CD4-positive, alpha-beta T cell (primary cell): ENCODE measurements at regions not wholly inside any gene's neighbourhood (a gene's known extent, or its start where the extent isn't known, plus 50 kb on each side); places are given as distances from the start of the nearest gene placed in this dataset.

Experiments
- ATAC-seq: fragments of 200-7000 bp; cut with Tn5 transposase; one replicate; pipeline ENCODE4 v1.10.0; 2022; ENCODE audit warnings: mild to moderate bottlenecking; ENCODE audit not compliant: poor library complexity
- CTCF ChIA-PET: fragments of 350-600 bp; sonication (Branson Sonifier 250); formaldehyde crosslinking; loops from one replicate; lab custom pipeline; 2021; ENCODE audit warnings: antibody characterized with exemption, inconsistent platforms; lab: Charles Lee
- POLR2A ChIA-PET: fragments of 350-600 bp; sonication (Branson Sonifier 250); formaldehyde crosslinking; loops from one replicate; lab custom pipeline; 2021; ENCODE audit warnings: antibody characterized with exemption, inconsistent platforms; lab: Charles Lee
- DNase-seq, 14 experiments: peaks; one replicate each; pipeline ENCODE4 v3.0.0-alpha.2; 2013 to 2020; ENCODE audit warnings: mixed read lengths in 2 of 14
- H3K27ac ChIP-seq, 2 donors: one replicate each; pipeline versions ENCODE4 v1.5.1 to v1.7.0; 2013; ENCODE audit warnings: low read length in 2 of 2, low read depth in 1 of 2, mild to moderate bottlenecking in 1 of 2
- H3K27me3 ChIP-seq, 2 experiments: 1 replicate in 1 of 2; 2 replicates in 1 of 2; pipeline versions ENCODE4 v1.6.1 to v1.7.0; 2013; ENCODE audit warnings: low read length in 2 of 2, control low read depth in 1 of 2, mild to moderate bottlenecking in 1 of 2, moderate library complexity in 1 of 2; ENCODE audit not compliant: insufficient read depth in 2 of 2, control insufficient read depth in 1 of 2
- H3K36me3 ChIP-seq: one replicate; pipeline ENCODE4 v1.6.1; 2013; ENCODE audit warnings: low read length, control low read depth; ENCODE audit not compliant: insufficient read depth
- H3K4me1 ChIP-seq: one replicate; pipeline ENCODE4 v1.6.1; 2013; ENCODE audit warnings: low read length, control low read depth; ENCODE audit not compliant: insufficient read depth
- H3K4me3 ChIP-seq: one replicate; pipeline ENCODE4 v1.5.1; 2013; ENCODE audit warnings: mild to moderate bottlenecking, low read length, moderate library complexity
- H3K9me3 ChIP-seq, 2 experiments: 1 replicate in 1 of 2; 2 replicates in 1 of 2; pipeline versions ENCODE4 v1.6.1 to v1.7.0; 2013; ENCODE audit warnings: low read length in 2 of 2, mild to moderate bottlenecking in 2 of 2, control low read depth in 1 of 2, moderate library complexity in 1 of 2; ENCODE audit not compliant: control insufficient read depth in 1 of 2, insufficient read depth in 1 of 2
- H3K27ac Mint-ChIP-seq: one replicate; pipeline ENCODE4 v1.8.0; 2020; ENCODE audit warnings: mixed read lengths
- H3K27me3 Mint-ChIP-seq: one replicate; pipeline ENCODE4 v1.8.0; 2021; ENCODE audit warnings: mixed read lengths
- H3K36me3 Mint-ChIP-seq: one replicate; pipeline ENCODE4 v1.8.0; 2021; ENCODE audit warnings: low read depth, mixed read lengths
- H3K4me1 Mint-ChIP-seq: one replicate; pipeline ENCODE4 v1.8.0; 2021; ENCODE audit warnings: low read depth, mixed read lengths
- H3K4me3 Mint-ChIP-seq: one replicate; pipeline ENCODE4 v1.8.0; 2020; ENCODE audit warnings: mild to moderate bottlenecking, mixed read lengths
- H3K9me3 Mint-ChIP-seq: one replicate; pipeline ENCODE4 v1.8.0; 2020; ENCODE audit warnings: mixed read lengths
- CTCF ChIP-seq: fragments of 200-600 bp; IDR thresholded peaks from one replicate; pipeline ENCODE4 v1.8.0; 2022; ENCODE audit warnings: antibody characterized with exemption, mild to moderate bottlenecking
- intact Hi-C, 2 experiments: fragments of 100-400 bp; cut with DNase I in 1 of 2; cut with micrococcal nuclease in 1 of 2; formaldehyde crosslinking; loops; one replicate each; pipeline versions ENCODE4 v1.15.1 to v1.9.0; 2023 to 2025; cut with DNase I, micrococcal nuclease

- CTCF ChIA-PET = no interaction called here
- Histone ChIP-seq H3K27me3 (no peaks in the 10 kb centered on the region), H3K4me1 (peaks cover 19% of the 10 kb centered on the region), H3K27ac (no peak overlapping the region), H3K36me3 (no peaks in the 10 kb centered on the region), H3K4me3 (peak overlapping the region; percentile 9), H3K9me3 (no peaks in the 10 kb centered on the region)
- peak; percentile 70 for ATAC-seq
- no peaks in the 10 kb centered on the region for H3K27me3 Mint-ChIP-seq
- H3K4me1 Mint-ChIP-seq = peaks cover 52% of the 10 kb centered on the region
- TF ChIP-seq CTCF = no peak
- intact Hi-C loops = loop anchor here in 1 of 2 experiments (2.0 kb wide), 1 partner anchor 78 kb away; the partner anchor contains the start of gene CTSC
- POLR2A ChIA-PET = interaction anchor here (1.0 to 3.8 kb wide), 4 partner anchors 9 to 77 kb away, joined by 4 to 24 read pairs (median 9); partner anchors contain the start of gene CTSC
- DNase-seq = peak in 4 of 14 experiments; percentile 17 to 84 (median 42)
- peak overlapping the region; percentile 43 for H3K27ac Mint-ChIP-seq
- H3K4me3 Mint-ChIP-seq = peak overlapping the region; percentile 66
- H3K36me3 Mint-ChIP-seq = no peaks in the 10 kb centered on the region
- no peaks in the 10 kb centered on the region for H3K9me3 Mint-ChIP-seq
Measured at GRCh38 chr11:88414981-88415413, 77.5 kb upstream of the CTSC start.

GRCh38 chr11:88414385-88414861 is 76.9 kb upstream of the CTSC start:
- Mint-ChIP-seq H3K4me1 (peaks cover 48% of the 10 kb centered on the region), H3K9me3 (no peaks in the 10 kb centered on the region), H3K4me3 (peak overlapping the region; percentile 66), H3K36me3 (no peaks in the 10 kb centered on the region), H3K27me3 (no peaks in the 10 kb centered on the region), H3K27ac (peak overlapping the region; percentile 43)
- intact Hi-C loops = loop anchor here in 1 of 2 experiments (2.0 kb wide), 1 partner anchor 78 kb away; the partner anchor contains the start of gene CTSC
- no peaks in the 10 kb centered on the region for H3K36me3 ChIP-seq
- peaks cover 19% of the 10 kb centered on the region for H3K4me1 ChIP-seq
- POLR2A ChIA-PET = interaction anchor here (1.0 to 3.8 kb wide), 6 partner anchors 9 to 80 kb away, joined by 3 to 24 read pairs (median 6); partner anchors contain the start of gene CTSC
- no peak overlapping the region for H3K27ac ChIP-seq
- H3K4me3 ChIP-seq = peak overlapping the region; percentile 9
- no peak for TF ChIP-seq CTCF
- no peaks in the 10 kb centered on the region for H3K27me3 ChIP-seq
- CTCF ChIA-PET = no interaction called here
- DNase-seq (peak in 5 of 14 experiments; percentile 12 to 61 (median 52)), ATAC-seq (peak; percentile 71)
- H3K9me3 ChIP-seq = no peaks in the 10 kb centered on the region

GRCh38 chr11:88411265-88411664 is 73.7 kb upstream of the CTSC start:
- no peak overlapping the region for H3K4me3 Mint-ChIP-seq
- intact Hi-C loops = no loop called here
- H3K27ac ChIP-seq = no peak overlapping the region
- peaks cover 43% of the 10 kb centered on the region for H3K4me1 Mint-ChIP-seq
- H3K27me3 ChIP-seq = no peaks in the 10 kb centered on the region
- TF ChIP-seq CTCF = no peak
- H3K4me1 ChIP-seq = peaks cover 19% of the 10 kb centered on the region
- ATAC-seq (no peak), DNase-seq (no peak)
- CTCF ChIA-PET = no interaction called here
- H3K36me3 ChIP-seq = no peaks in the 10 kb centered on the region
- POLR2A ChIA-PET = no interaction called here
- H3K9me3 ChIP-seq = peaks cover 0 to 3% of the 10 kb centered on the region in 2 experiments
- no peak overlapping the region for H3K4me3 ChIP-seq
- H3K27ac Mint-ChIP-seq = no peak overlapping the region
- no peaks in the 10 kb centered on the region for H3K9me3 Mint-ChIP-seq
- H3K36me3 Mint-ChIP-seq = no peaks in the 10 kb centered on the region
- H3K27me3 Mint-ChIP-seq = no peaks in the 10 kb centered on the region
